HCT116 (cell line): ENCODE measurements at regions not wholly inside any gene's neighbourhood (a gene's known extent, or its start where the extent isn't known, plus 50 kb on each side); places are given as distances from the start of the nearest gene placed in this dataset.

ENCODE experiments used
- ATAC-seq: fragments of 200-7000 bp; cut with Tn5 transposase; 2 replicates; pipeline ENCODE4 v1.9.1; 2020; ENCODE audit warnings: mild to moderate bottlenecking, moderate library complexity
- BruUV-seq: library from RNA; stranded (reverse); fragments of 400-500 nt; replicated peaks from 2 replicates; lab custom pipeline; 2021; lab: Mats Ljungman, UMichigan
- CTCF ChIA-PET: fragments of 300-600 bp; sonication (Branson Sonifier 250); formaldehyde crosslinking; loops from one replicate; lab custom pipeline; 2021; ENCODE audit warnings: antibody characterized with exemption; lab: Charles Lee
- POLR2A ChIA-PET: fragments of 300-600, 350-600 bp; sonication (Branson Sonifier 250); formaldehyde crosslinking; loops from one replicate; lab custom pipeline; 2021; ENCODE audit warnings: antibody characterized with exemption; lab: Charles Lee
- RAD21 ChIA-PET, 2 experiments: fragments of 300-600 bp; sonication (Branson Sonifier 250); formaldehyde crosslinking; loops; one replicate each; lab custom pipeline; 2023; ENCODE audit warnings: low total read pairs in 2 of 2; ENCODE audit not compliant: uncharacterized antibody in 2 of 2, unreplicated experiment in 2 of 2, low non-redundant PET in 1 of 2; lab: Charles Lee
- DNase-seq: peaks from one replicate; pipeline ENCODE4 v3.0.0-alpha.2; 2010; ENCODE audit warnings: low read depth, low spot score
- H2AFZ ChIP-seq: fragments of 200-600 bp; shearing (Covaris generic), sonication (generic); 2 replicates; pipeline ENCODE4 v1.6.1; 2017; ENCODE audit warnings: low read depth, mixed run types, mixed read lengths, antibody characterized with exemption, low read length; ENCODE audit not compliant: poor library complexity, severe bottlenecking
- H3K27ac ChIP-seq: 2 replicates; pipeline ENCODE4 v1.5.1; 2012; ENCODE audit warnings: low read depth, low read length
- H3K27me3 ChIP-seq: fragments of 200-600 bp; sonication (generic); 2 replicates; pipeline ENCODE4 v1.6.1; 2016; ENCODE audit warnings: mixed run types, low read length, mixed read lengths; ENCODE audit not compliant: insufficient read depth
- H3K36me3 ChIP-seq, 2 experiments: fragments of 200-500 bp in 1 of 2; fragments of 200-600 bp in 1 of 2; sonication (Bioruptor generic) in 1 of 2; sonication (generic) in 1 of 2; 2 replicates each; pipeline versions ENCODE4 v1.5.1 to v1.6.1; 2014 to 2016; ENCODE audit warnings: low read length in 2 of 2, inconsistent platforms in 1 of 2, mixed read lengths in 1 of 2, mixed run types in 1 of 2; ENCODE audit not compliant: insufficient read depth in 2 of 2, control insufficient read depth in 1 of 2
- H3K4me1 ChIP-seq, 2 experiments: fragments of 200-600 bp in 1 of 2; sonication (generic) in 1 of 2; 2 replicates each; pipeline versions ENCODE4 v1.5.1 to v1.6.1; 2012 to 2017; ENCODE audit warnings: low read length in 2 of 2, inconsistent platforms in 1 of 2, mild to moderate bottlenecking in 1 of 2, mixed read lengths in 1 of 2, mixed run types in 1 of 2, moderate library complexity in 1 of 2; ENCODE audit not compliant: insufficient read depth in 2 of 2, control insufficient read depth in 1 of 2
- H3K4me2 ChIP-seq: fragments of 200-600 bp; sonication (generic); 2 replicates; pipeline ENCODE4 v1.6.1; 2017; ENCODE audit warnings: mixed run types, low read length, mixed read lengths
- H3K4me3 ChIP-seq, 2 experiments: fragments of 200-600 bp in 1 of 2; sonication (generic) in 1 of 2; replicated peaks in 1 of 2; 2 replicates each; pipeline ENCODE4 v1.5.1; 2011 to 2016; ENCODE audit warnings: low read length in 2 of 2, control low read depth in 1 of 2, low read depth in 1 of 2, mild to moderate bottlenecking in 1 of 2, mixed read lengths in 1 of 2, mixed run types in 1 of 2
- H3K79me2 ChIP-seq: fragments of 200-600 bp; sonication (generic); 2 replicates; pipeline ENCODE4 v1.6.1; 2017; ENCODE audit warnings: mild to moderate bottlenecking, mixed run types, low read length, moderate library complexity, mixed read lengths; ENCODE audit not compliant: insufficient read depth
- H3K9ac ChIP-seq: fragments of 200-600 bp; sonication (generic); 2 replicates; pipeline ENCODE4 v1.6.1; 2016; ENCODE audit warnings: low read length, mixed read lengths
- H3K9me2 ChIP-seq: fragments of 200-600 bp; sonication (generic), shearing (Covaris generic); 2 replicates; pipeline ENCODE4 v1.6.1; 2017; ENCODE audit warnings: mixed run types, mild to moderate bottlenecking, moderate library complexity; ENCODE audit not compliant: insufficient read depth
- H3K9me3 ChIP-seq, 2 experiments: fragments of 200-500 bp in 1 of 2; fragments of 200-600 bp in 1 of 2; sonication (Bioruptor generic) in 1 of 2; sonication (generic) in 1 of 2; 2 replicates each; pipeline ENCODE4 v1.6.1; 2014 to 2017; ENCODE audit warnings: low read length in 2 of 2, mixed read lengths in 2 of 2, inconsistent platforms in 1 of 2, low read depth in 1 of 2, mild to moderate bottlenecking in 1 of 2, mixed run types in 1 of 2, moderate library complexity in 1 of 2; ENCODE audit not compliant: control insufficient read depth in 1 of 2, insufficient read depth in 1 of 2
- H4K20me1 ChIP-seq: fragments of 200-600 bp; sonication (generic), shearing (Covaris generic); 2 replicates; pipeline ENCODE4 v1.6.1; 2017; ENCODE audit warnings: mixed run types, mild to moderate bottlenecking, moderate library complexity; ENCODE audit not compliant: insufficient read depth
- CBX3 ChIP-seq: IDR thresholded peaks from 2 replicates; pipeline ENCODE4 v1.6.1; 2012; ENCODE audit warnings: low read depth
- CEBPB ChIP-seq: IDR thresholded peaks from 2 replicates; pipeline ENCODE4 v1.6.1; 2012; ENCODE audit warnings: low read depth
- EGR1 ChIP-seq: IDR thresholded peaks from 2 replicates; pipeline ENCODE4 v1.6.1; 2012; ENCODE audit warnings: low read depth
- EZH2 ChIP-seq: fragments of 200-600 bp; sonication (generic); IDR thresholded peaks from 2 replicates; pipeline ENCODE4 v1.6.1; 2017; ENCODE audit warnings: antibody characterized with exemption, mixed run types
- FOSL1 ChIP-seq: IDR thresholded peaks from 2 replicates; pipeline ENCODE4 v1.6.1; 2012; ENCODE audit warnings: low read depth
- JUND ChIP-seq: IDR thresholded peaks from 2 replicates; pipeline ENCODE4 v1.6.1; 2012
- RAD21 ChIP-seq: IDR thresholded peaks from 2 replicates; pipeline ENCODE4 v1.6.1; 2012; ENCODE audit warnings: low read depth, mild to moderate bottlenecking
- SIN3A ChIP-seq: IDR thresholded peaks from 2 replicates; pipeline ENCODE4 v1.6.1; 2012; ENCODE audit warnings: low read depth
- SP1 ChIP-seq: IDR thresholded peaks from 2 replicates; pipeline ENCODE4 v1.6.1; 2012; ENCODE audit warnings: low read depth
- YY1 ChIP-seq: IDR thresholded peaks from 2 replicates; pipeline ENCODE4 v1.6.1; 2011; ENCODE audit warnings: low read length, low read depth, moderate library complexity, mild to moderate bottlenecking; ENCODE audit not compliant: insufficient replicate concordance; ENCODE audit errors: extremely low read depth
- ZFX ChIP-seq: fragments of 450-650 bp; IDR thresholded peaks from 2 replicates; pipeline ENCODE4 v1.6.1; 2017
- ZNF274 ChIP-seq: fragments of 200-500 bp; sonication (Bioruptor generic); IDR thresholded peaks from 2 replicates; pipeline ENCODE4 v1.6.1; 2014; ENCODE audit warnings: mild to moderate bottlenecking, low read depth, low read length, inconsistent platforms
- intact Hi-C: fragments of 100-400 bp; cut with micrococcal nuclease; formaldehyde crosslinking; loops from 2 replicates; pipeline ENCODE4 v1.10.0; 2022
- TF ChIP-seq, protein P1 (sequence below): IDR thresholded peaks from 2 replicates; pipeline ENCODE4 v1.6.1; 2011; ENCODE audit warnings: mild to moderate bottlenecking, low read length, moderate library complexity; ENCODE audit not compliant: insufficient replicate concordance; ENCODE audit errors: extremely low read depth
- TF ChIP-seq, protein P2 (sequence below): IDR thresholded peaks from 2 replicates; pipeline ENCODE4 v1.6.1; 2012
- TF ChIP-seq, protein P3 (sequence below): IDR thresholded peaks from 2 replicates; pipeline ENCODE4 v1.6.1; 2012; ENCODE audit warnings: low read depth
- TF ChIP-seq, protein P4 (sequence below), 3 experiments: fragments of 200-600 bp in 1 of 3; sonication (generic) in 1 of 3; IDR thresholded peaks in 2 of 3; conservative IDR thresholded peaks in 1 of 3; 2 replicates each; pipeline ENCODE4 v1.5.1; 2012 to 2017; ENCODE audit warnings: low read depth in 2 of 3, low read length in 2 of 3, antibody characterized with exemption in 1 of 3, borderline replicate concordance in 1 of 3, control low read depth in 1 of 3, mild to moderate bottlenecking in 1 of 3, mixed read lengths in 1 of 3, mixed run types in 1 of 3, moderate library complexity in 1 of 3; ENCODE audit not compliant: insufficient read depth in 1 of 3

DNA sequence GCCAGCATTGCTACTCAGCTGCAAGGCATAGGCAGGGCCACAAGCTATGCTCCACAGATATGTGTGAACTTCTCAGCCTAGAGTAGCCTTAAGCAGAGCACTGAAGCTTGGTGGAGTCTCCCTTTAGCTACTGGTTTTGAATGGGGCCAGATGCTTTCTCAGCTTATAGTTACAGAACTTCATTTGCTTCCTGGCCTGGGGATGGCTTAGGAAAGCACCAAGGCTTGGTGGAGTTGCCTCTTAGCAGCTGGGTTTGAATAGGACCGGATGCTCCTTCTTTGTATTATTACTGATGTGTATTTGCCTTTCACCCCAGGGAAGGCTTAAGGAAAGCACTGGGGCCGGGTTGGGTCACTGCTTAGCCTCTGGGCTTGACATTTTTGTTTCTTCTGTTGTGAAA lies 497.8 kb upstream of the SEMA6A start:
- DNase-seq (no peak), ATAC-seq (no peak)
- no peaks in the 10 kb centered on the region for H3K9me3 ChIP-seq
- H3K79me2 ChIP-seq, result no peaks in the 10 kb centered on the region
- no TSS peak for BruUV-seq
- no peak overlapping the region for H3K9ac ChIP-seq
- no peaks in the 10 kb centered on the region for H3K27me3 ChIP-seq
- no peaks in the 10 kb centered on the region for H3K9me2 ChIP-seq
- H3K27ac ChIP-seq, result no peak overlapping the region
- no peak for TF ChIP-seq JUND
- TF ChIP-seq EZH2, result no peak
- TF ChIP-seq, protein P1, sequence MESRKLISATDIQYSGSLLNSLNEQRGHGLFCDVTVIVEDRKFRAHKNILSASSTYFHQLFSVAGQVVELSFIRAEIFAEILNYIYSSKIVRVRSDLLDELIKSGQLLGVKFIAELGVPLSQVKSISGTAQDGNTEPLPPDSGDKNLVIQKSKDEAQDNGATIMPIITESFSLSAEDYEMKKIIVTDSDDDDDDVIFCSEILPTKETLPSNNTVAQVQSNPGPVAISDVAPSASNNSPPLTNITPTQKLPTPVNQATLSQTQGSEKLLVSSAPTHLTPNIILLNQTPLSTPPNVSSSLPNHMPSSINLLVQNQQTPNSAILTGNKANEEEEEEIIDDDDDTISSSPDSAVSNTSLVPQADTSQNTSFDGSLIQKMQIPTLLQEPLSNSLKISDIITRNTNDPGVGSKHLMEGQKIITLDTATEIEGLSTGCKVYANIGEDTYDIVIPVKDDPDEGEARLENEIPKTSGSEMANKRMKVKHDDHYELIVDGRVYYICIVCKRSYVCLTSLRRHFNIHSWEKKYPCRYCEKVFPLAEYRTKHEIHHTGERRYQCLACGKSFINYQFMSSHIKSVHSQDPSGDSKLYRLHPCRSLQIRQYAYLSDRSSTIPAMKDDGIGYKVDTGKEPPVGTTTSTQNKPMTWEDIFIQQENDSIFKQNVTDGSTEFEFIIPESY, result no peak
- TF ChIP-seq RAD21, result no peak
- no peak for TF ChIP-seq SIN3A
- TF ChIP-seq EGR1, result no peak
- TF ChIP-seq ZNF274, result no peak
- TF ChIP-seq, protein P2, sequence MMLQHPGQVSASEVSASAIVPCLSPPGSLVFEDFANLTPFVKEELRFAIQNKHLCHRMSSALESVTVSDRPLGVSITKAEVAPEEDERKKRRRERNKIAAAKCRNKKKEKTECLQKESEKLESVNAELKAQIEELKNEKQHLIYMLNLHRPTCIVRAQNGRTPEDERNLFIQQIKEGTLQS, result no peak
- TF ChIP-seq, protein P3, sequence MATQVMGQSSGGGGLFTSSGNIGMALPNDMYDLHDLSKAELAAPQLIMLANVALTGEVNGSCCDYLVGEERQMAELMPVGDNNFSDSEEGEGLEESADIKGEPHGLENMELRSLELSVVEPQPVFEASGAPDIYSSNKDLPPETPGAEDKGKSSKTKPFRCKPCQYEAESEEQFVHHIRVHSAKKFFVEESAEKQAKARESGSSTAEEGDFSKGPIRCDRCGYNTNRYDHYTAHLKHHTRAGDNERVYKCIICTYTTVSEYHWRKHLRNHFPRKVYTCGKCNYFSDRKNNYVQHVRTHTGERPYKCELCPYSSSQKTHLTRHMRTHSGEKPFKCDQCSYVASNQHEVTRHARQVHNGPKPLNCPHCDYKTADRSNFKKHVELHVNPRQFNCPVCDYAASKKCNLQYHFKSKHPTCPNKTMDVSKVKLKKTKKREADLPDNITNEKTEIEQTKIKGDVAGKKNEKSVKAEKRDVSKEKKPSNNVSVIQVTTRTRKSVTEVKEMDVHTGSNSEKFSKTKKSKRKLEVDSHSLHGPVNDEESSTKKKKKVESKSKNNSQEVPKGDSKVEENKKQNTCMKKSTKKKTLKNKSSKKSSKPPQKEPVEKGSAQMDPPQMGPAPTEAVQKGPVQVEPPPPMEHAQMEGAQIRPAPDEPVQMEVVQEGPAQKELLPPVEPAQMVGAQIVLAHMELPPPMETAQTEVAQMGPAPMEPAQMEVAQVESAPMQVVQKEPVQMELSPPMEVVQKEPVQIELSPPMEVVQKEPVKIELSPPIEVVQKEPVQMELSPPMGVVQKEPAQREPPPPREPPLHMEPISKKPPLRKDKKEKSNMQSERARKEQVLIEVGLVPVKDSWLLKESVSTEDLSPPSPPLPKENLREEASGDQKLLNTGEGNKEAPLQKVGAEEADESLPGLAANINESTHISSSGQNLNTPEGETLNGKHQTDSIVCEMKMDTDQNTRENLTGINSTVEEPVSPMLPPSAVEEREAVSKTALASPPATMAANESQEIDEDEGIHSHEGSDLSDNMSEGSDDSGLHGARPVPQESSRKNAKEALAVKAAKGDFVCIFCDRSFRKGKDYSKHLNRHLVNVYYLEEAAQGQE, result no peak
- no peak for TF ChIP-seq ZFX
- TF ChIP-seq SP1, result no peak
- TF ChIP-seq CEBPB, result no peak
- TF ChIP-seq CBX3, result no peak
- TF ChIP-seq, protein P4, sequence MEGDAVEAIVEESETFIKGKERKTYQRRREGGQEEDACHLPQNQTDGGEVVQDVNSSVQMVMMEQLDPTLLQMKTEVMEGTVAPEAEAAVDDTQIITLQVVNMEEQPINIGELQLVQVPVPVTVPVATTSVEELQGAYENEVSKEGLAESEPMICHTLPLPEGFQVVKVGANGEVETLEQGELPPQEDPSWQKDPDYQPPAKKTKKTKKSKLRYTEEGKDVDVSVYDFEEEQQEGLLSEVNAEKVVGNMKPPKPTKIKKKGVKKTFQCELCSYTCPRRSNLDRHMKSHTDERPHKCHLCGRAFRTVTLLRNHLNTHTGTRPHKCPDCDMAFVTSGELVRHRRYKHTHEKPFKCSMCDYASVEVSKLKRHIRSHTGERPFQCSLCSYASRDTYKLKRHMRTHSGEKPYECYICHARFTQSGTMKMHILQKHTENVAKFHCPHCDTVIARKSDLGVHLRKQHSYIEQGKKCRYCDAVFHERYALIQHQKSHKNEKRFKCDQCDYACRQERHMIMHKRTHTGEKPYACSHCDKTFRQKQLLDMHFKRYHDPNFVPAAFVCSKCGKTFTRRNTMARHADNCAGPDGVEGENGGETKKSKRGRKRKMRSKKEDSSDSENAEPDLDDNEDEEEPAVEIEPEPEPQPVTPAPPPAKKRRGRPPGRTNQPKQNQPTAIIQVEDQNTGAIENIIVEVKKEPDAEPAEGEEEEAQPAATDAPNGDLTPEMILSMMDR (IDR thresholded peaks at IDR 0.05 in 2 of 3, conservative IDR thresholded peaks at IDR 0.05 in 1 of 3; ENCODE audit: borderline replicate concordance in 1 of 3, insufficient read depth in 1 of 3, low read depth in 2 of 3, low read length in 2 of 3), result no peak
- no peak for TF ChIP-seq YY1
- no peak for TF ChIP-seq FOSL1
- intact Hi-C loops, result loop anchor here (10.0 kb wide), 1 partner anchor 1722 kb away; no protein-coding TSS in a partner anchor
- ChIA-PET CTCF (no interaction called here), POLR2A (no interaction called here), RAD21 (no interaction called here)
- no peaks in the 10 kb centered on the region for H3K4me1 ChIP-seq
- no peak overlapping the region for H3K4me2 ChIP-seq
- no peaks in the 10 kb centered on the region for H4K20me1 ChIP-seq
- no peaks in the 10 kb centered on the region for H3K36me3 ChIP-seq
- H3K4me3 ChIP-seq, result no peak overlapping the region
- no peak overlapping the region for H2AFZ ChIP-seq
